Fibroblast of skin of right biceps (primary cell): ENCODE measurements at regions not wholly inside any gene's neighbourhood (a gene's known extent, or its start where the extent isn't known, plus 50 kb on each side); places are given as distances from the start of the nearest gene placed in this dataset.

Source experiments
- DNase-seq: peaks from one replicate; pipeline ENCODE4 v3.0.0-alpha.2; 2013

DNA sequence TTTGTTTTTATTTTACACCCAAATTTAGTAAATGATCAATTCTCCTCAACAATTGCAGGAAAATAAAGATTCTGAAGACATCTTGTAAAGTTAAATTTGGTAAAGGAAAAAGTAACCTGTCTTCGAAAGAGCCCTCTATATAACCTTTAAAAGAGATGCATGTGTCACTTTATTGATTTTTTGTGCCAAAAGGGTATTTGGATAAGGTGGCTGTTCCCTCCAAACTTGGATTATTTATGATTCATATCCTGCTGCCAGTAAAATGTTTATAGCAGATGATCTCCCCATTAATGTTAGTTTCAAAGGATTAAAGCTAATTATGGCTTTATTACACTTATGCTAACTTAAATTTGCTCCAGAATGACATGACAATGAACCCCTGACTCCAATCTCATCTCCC, 98.8 kb downstream of the DUSP6 start:
- no peak for DNase-seq

DNA sequence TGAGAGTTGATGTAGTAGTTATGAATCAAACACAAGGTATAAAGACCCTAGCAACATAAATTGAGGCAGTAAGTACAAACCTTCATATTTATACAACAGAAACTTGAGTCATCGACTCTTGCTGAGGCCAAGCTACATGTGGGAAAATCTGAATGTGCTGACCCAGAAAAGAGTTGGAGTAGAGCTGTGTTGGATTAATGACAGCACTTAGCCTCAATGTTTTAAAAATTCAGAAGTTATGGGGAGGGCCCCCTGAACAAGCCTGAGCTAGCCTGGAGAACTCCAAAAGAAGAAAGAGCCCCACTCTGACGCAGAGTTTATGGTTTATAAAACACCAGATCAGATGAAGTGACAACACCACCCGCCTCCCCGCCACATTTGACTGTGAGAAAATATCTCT, 100.0 kb downstream of the DUSP6 start:
- DNase-seq = peak; percentile 30

DNA sequence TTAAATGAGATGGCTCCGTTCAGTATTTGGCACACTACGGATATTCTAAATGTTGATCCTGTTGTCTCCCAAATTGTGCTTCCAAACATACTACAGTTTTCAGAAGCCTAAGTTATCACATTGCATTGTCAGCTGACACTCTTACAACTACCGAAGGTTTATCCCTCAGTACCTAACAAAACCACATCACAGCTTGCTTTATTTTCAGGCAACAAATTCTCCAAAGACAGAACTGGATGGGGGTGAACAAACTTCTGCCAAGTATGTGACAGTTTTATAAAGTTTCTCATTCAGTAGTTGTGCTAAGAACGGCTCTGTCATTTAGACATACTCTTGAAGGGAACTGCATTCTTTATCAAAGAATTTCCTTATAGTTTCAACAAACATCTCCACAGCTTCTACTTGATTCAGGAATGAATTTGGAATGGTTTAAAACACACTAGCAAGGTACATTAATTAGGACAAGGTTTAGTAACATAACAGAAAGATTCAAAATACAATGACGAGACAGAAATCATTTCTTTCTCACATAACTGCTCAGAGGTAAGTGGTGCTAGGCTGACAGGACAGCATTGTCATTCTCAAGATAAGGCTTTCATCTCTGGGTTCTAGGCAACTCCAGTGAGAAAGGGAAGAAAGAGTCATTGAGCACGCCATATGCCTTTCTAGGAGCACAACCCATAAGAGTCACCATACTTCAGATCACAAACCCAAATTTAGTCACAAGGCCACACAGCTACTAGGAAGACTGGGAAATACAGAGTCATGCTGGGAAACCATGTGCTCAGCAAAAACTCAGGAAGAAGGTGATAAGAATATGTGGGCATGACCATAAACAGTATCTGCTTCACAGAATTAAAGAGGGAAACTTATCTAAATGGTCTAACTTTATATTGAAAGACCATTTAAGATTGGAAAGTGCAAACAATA, 100.7 kb downstream of the DUSP6 start:
- no peak for DNase-seq

DNA sequence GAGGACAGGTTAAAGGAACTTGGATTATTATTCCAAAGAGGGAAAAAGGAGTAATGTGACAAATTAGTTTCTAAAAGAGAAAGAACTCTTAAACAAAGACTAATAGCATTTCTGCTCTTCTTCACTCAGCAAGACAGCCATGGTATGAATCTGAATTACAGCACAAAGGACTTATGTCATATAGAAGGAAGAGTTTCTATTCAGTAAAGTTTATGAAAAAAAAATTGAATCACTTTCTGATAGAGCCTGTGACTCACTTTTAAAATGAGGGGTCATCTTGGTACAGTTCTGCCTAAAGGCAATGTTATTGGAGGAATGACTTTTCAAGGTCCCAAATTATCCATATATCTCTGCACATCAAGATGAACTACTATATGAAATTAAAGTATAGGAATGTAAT, 101.7 kb downstream of the DUSP6 start:
- peak; percentile 2 for DNase-seq

DNA sequence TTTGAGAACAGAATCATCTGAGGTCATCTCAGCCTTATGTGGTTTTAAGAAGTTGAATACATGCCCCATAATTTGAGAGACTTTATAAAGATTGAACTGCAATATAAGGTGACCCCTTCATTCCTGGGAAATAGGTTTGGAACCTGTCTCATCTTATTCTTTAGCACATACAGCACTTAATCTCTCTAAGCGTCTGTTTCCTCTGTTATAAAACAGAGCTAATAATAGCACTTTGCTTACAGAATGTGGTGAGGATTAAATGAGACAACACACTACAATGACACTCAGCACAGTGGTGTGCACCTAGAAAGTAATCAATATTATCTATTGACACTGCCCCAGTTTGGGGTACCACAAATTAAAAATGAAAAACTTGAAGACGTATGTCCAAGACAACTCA, 102.1 kb downstream of the DUSP6 start:
- DNase-seq = no peak

DNA sequence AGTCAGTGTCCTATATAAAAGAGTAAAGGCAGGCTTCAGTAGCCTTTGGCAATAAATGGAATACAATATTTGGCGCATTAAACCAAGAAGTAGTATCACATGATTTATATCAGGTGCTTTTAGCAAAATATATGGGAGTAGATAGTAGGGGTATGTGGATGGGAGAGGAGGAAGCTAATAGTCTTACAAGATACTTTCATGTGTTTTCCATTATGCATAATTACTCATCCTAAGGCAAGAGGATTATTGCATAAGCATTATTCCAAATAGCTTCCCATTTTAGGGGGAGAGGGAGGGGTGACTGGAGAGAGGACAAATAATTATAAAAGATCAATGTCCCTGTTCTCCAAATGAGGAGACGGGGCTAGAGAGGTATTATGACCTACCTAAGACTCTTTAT, 104.3 kb downstream of the DUSP6 start:
- DNase-seq = peak; percentile 51

DNA sequence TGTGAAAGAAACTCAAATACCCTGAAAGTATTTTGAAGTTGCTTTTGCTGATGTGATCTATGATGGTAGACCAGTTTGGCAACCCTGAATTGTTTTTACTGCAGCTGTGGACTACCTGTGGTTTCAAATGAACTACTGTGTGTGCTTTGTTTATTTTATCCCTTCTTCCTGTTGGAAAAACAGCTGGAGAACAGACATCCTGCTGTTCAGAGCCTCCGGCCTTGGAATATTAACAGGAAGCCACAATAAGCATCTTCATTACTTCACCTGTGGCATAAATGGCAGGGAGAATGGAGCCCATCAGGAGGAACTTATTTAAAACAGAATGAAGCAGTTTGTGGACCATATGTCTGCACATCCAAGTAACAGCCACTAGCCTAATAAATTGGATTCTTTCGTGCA, 104.8 kb downstream of the DUSP6 start:
- DNase-seq = no peak

DNA sequence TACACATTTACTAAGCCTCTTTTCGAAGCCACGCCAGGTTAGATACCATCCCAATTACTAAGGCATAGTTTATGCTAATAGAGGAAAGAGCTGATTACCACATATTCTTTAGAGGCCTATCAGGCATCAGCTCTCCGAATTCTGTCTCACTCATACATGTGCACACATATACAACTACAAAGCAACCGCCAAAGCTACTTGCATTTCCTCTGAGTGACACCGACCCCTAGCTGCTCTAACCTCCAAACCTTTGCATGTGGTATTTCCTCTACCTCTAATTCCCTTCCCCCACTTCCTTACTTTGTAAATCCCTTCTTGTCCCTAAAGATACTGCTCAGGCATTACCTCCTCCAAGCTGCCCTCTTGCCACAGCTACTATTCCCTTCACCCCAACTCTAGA, 107.2 kb downstream of the DUSP6 start:
- peak; percentile 51 for DNase-seq

DNA sequence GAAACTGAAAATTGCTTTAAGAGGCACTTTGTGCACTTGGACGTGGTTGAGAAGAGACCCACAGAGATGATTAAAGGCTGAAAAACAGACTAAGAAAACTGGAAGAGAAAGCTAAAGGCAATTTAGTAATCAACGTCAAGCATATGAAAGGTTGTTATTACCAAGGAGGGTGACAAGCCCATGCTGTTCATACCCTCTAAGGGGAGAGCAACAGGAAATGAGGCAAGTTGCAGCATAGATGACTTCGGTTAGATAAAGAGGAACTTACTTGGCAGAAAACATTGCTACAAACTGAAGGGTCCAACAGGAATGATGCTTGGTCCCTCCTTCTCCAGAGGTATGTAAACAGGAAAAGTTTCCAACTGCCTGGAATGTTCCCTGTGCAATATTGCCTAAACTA, 107.8 kb downstream of the DUSP6 start:
- DNase-seq = peak; percentile 42

DNA sequence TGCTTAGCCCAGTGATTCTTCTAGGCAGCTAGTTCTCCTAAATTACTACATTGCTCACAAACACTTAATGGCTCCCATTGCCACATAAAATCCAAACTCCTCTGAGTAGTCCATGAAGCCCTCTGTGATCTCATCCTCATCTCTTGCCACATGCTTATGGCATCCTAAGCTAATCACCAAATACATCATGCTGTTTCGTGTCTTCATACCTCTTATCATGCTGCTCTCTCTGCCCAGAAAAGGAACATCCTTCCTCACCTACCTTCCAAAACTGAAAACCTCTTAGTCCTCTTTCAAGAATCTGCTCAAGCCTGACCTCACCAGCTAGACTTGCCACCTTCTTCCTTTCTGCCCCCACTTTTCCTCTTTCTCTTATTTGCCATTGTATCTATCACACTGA, 108.5 kb downstream of the DUSP6 start:
- peak; percentile 11 for DNase-seq

DNA sequence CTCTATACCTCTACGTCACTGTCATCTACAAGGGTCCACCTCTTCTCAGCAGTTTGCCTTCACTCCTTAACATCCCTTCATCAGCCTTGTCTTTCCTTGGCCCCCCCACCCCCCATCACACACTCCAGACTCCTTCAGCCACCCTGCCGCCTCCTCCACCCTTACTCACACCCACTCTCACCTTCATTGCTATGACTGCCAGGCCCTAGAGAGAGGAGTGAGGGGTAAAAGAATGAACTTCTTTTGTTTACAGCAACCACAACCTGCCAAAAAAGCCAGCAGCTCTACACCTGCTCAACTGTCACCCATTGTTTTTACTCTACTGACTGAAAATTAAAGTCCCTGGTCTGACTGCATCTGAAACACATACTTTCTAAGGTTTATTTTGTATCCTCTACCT, 112.8 kb downstream of the DUSP6 start:
- DNase-seq = no peak

DNA sequence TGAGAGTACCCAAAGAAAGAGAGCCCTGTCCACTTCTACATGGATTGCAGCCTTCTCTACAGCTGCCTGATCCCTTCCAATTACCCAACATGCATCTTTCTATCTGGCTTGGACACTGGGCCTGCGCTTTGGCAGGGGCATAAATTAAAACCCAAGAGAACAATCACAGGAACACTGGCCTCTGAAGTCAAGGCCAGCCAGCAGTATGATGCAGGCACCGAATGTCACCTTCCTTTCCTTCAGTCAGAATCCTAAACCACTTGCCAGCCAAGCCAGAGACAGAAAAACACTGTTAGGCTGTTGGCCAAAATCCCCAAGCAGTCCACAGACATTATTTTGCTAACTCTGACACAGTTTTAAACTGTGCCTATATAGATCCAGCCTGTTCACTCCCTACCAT, 113.7 kb downstream of the DUSP6 start:
- no peak for DNase-seq

DNA sequence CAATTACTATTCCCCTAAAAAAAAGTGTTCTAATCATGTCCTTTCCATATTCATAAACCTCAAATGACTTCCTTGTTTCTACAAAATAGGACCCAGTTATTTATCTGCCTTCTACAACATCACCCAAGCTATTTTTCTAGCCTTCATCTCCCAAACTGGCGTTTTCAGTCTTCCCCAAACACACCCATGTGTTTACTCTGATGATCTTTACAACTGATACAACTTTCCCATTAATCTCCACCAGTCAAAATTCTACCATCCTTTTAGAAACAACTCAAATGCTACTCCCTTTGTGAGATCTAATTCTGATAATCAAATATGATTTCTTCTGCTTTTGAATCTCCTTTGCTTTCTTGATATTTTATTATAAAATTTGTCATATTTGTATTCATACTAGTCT, 114.5 kb downstream of the DUSP6 start:
- DNase-seq = no peak

DNA sequence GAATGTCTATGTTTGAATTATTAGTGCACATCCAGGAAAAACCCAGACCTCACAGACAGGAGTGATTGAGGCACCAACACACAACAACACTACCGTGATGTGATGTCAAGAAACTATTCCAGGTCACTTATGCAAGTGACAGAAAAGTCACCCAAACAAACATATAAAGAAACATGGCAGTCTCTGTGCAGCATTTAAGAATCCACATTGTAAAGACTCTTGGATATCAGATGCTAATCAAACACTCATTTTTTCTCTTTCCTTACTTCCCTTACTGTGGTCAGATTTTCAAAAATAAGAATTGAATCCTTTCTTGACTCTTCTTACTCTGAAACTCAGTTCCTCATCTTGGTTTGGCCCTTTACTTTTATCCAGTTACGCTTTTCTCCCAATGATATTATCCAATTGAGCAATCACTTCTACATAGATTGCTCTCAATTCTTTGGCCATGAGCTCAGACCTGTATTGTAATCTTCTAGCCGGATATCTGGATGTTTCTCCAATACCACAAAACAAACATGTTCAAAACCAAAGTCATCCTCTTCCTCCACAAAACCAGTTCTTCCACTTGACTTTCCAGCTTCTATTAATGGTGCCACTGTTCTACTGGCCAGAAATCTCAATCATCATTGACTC, 115.4 kb downstream of the DUSP6 start:
- DNase-seq = no peak

DNA sequence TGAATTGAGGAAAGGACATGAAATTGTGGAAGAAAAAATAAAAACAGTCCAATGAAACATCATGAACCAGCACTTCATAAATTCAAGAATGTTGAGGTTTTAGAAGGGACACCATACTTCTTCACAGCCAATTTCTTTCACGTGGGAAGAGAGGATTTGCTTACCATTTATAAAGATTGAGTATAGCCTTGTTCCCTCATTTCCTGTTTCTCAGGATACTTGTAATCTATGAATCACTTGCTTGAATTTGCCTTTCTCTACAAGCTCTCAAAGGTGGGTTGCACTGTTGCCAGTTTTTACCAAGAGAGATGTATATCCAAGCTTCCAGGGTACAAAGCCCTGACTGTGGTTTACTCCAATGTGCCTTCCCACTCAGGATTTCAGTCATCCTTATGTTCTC, 116.1 kb downstream of the DUSP6 start:
- peak; percentile 37 for DNase-seq

DNA sequence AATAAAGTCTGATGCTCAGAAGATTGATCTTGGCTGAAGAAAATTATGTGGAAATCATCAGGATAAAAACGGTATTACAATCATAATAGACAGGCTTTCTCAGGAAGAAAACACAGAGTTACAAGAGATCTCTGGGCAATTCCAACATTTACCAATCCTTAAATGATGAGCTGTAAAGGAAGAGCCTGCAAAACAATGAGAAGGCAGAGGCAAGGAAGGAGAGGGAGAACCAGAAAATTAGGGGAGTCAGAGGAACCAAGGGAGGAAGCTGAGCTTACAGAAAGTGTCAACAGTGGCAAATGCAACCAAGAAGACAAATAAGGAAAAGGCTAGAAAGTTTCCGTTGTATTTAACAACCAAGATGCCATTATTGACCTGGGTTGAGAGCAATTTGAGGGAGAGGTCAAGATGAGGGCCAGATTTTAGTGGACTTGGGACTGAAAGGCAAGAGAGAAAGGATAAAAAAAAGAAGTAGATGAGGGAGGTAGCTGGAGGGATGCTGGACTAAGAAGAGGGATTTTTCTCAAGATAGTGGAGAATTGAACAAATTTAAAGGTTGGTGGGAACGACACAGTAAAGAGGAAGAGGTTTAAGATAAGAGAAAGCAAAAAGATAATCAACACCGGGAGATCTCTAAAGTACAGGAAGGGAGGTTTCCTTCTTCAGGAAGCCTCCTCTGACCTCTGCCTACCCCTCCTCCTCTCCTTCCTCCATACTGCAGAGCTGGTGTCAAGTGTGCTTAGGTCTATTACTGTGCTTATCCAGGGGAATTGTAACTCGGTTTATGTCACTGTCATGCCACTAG, 116.9 kb downstream of the DUSP6 start:
- DNase-seq = no peak

DNA sequence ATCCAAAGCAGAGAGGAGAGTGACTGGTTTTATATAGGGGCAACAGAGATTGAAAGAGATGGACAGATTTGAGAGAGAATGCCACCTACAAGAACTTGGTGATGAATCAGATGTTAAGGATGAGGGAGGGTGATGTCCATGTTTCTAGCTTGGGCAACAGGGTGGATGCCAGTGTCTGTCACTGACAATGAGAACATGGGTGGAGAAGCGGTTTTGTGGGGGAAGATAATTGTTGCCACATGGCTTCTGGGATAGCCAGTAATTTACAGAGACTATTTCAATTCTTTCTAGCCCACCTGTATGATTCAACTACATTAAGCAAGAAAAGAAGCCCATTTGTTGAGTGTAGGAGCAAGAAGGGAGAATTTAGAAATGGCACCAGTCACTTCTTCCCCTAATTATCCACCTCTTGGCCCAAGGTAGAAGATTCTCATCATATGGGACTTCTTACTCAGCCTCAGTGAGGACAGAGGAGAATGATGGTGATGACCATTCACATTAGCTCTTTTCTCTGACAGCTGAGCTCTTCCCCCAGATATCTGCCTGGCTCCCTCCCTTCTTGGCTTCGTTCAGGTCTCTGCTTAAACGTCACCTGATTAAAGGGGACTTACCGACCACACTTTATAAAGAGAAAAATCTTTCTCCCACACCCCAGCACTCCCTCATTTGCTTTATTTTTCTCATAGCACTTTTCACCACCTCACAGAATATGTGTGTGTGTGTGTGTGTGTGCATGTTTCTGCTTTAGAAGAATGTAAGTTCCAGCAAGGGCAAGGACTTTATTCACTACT, 117.8 kb downstream of the DUSP6 start:
- DNase-seq = no peak

DNA sequence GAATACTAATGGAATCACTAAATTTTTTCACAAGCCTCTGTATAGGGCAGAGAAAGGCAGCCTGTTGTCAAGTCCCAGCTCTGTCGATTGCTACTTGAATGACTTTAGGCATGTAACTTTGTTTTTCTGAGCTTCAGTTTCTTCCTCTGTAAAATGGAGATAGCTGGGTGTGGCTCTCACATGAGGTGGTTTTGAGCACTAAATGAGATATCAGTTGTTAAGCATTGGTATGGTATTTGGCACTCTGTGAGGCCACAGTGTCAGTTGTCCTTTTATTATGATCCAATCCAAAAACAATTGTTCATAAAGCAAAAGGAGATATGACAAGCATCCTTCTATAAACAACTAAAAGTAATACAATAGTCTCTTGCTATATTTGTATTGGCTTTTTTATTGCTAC, 120.6 kb downstream of the DUSP6 start:
- DNase-seq = no peak

DNA sequence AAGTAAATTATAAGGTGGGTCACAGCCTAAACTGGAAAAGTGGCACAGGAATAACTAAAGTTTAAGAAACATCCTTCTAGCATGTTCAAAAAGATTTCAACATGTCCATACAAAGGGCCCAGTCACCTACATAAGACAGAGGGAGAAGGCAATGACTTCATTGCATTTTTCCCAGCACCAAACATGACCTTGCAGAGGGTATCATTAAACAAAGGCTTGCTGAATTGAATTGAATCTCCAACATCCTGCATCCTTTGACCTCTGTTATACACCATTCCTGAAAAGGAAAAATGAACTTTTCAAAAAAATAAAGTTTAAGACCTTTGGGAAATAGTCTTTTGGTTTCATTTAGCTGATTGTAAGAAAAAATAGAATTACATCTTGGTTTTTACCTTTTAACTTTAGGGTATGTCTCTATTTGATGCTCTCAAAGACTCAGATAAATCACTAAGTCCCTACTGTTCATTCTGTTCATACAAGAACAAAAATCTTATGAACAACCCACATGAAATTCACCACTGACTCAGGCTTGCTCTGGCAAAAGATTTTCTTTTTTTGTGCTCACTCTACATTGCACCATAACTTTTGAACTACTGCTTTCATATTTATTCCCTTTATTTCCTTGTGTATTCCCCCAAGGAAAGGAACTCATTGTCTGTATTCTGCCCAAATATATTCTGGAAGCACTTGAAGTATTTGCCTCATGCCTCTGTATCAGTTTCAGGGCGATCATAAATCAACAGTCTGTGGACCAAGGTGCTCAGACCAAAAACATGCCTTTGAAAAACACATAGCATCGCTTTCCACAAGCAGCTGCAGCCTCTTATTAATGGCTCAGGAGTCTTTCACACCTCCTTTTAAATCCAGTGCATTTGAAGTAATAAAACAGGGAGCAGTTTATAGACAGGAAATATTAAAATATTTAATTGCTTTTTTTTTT, 121.7 kb downstream of the DUSP6 start:
- DNase-seq = no peak

DNA sequence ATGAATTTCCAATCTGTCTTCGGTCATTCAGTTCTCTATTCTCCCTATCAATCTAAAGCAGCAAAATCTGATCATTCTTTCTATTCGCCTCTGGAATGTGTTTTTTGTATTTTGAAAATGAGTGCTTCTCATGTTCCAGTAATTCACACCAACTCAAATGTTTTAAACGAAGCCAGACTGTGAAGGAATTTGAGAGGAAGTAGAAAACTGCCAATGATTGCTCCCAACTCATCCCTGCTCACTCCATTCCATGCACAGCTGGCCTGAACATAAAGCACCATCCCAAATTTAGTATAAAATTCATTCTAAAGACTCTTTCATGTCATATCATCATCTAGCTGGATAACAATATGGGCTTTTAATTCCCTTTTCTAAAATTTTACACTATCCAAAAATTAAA, 123.8 kb downstream of the DUSP6 start:
- peak; percentile 26 for DNase-seq

DNA sequence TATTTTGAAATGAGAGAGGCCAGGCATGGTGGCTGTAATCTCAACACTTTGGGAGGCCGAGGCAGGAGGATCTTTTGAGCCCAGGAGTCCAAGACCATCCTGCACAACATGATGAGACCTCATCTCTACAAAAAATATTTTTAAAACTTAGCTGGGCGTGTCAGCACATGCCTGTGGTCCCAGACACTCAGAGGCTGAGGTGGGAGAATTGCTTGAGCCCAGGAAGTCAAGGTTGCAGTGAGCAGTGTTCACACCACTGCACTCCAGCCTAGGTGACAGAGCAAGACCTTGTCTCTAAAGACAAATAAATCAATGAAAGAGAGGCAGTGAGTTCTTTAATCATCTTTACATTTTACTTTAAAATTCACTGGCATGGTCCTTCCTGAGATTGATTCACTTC, 124.5 kb downstream of the DUSP6 start:
- no peak for DNase-seq
